GM23338 (cell line): ENCODE measurements at regions not wholly inside any gene's neighbourhood (a gene's known extent, or its start where the extent isn't known, plus 50 kb on each side); places are given as distances from the start of the nearest gene placed in this dataset.

Source experiments
- ATAC-seq: fragments of 200-7000 bp; cut with Tn5 transposase; 3 replicates; pipeline ENCODE4 v1.9.1; 2020
- DNase-seq: peaks from one replicate; pipeline ENCODE4 v3.0.0-alpha.2; 2015; ENCODE audit warnings: low spot score
- H2AFZ ChIP-seq: fragments of 200-600 bp; sonication (generic); 2 replicates; pipeline ENCODE4 v1.8.0; 2016; ENCODE audit warnings: antibody characterized with exemption, mild to moderate bottlenecking, moderate library complexity
- H3F3A ChIP-seq: fragments of 200-600 bp; sonication (generic); replicated peaks from 2 replicates; pipeline ENCODE4 v1.8.0; 2017; ENCODE audit warnings: antibody characterized with exemption, mixed run types, low read depth
- H3K27ac ChIP-seq: fragments of 200-600 bp; sonication (generic); 2 replicates; pipeline ENCODE4 v1.6.1; 2016; ENCODE audit warnings: low read depth
- H3K27me3 ChIP-seq: fragments of 200-600 bp; sonication (generic); 2 replicates; pipeline ENCODE4 v1.8.0; 2016; ENCODE audit warnings: mild to moderate bottlenecking, mixed run types, moderate library complexity; ENCODE audit not compliant: insufficient read depth
- H3K36me3 ChIP-seq: fragments of 200-600 bp; sonication (generic); 2 replicates; pipeline ENCODE4 v1.8.0; 2016; ENCODE audit warnings: mild to moderate bottlenecking; ENCODE audit not compliant: insufficient read depth
- H3K4me1 ChIP-seq: fragments of 200-600 bp; sonication (generic); 2 replicates; pipeline ENCODE4 v1.8.0; 2016; ENCODE audit warnings: mild to moderate bottlenecking, moderate library complexity; ENCODE audit not compliant: insufficient read depth
- H3K4me2 ChIP-seq: fragments of 200-600 bp; sonication (generic); 2 replicates; pipeline ENCODE4 v1.7.1; 2017; ENCODE audit warnings: mixed run types
- H3K4me3 ChIP-seq: fragments of 200-600 bp; sonication (generic); 2 replicates; pipeline ENCODE4 v1.6.1; 2016; ENCODE audit warnings: mixed run types
- H3K79me2 ChIP-seq: fragments of 200-600 bp; sonication (generic); replicated peaks from 2 replicates; pipeline ENCODE4 v1.8.0; 2017; ENCODE audit warnings: mild to moderate bottlenecking; ENCODE audit not compliant: insufficient read depth
- H3K9me2 ChIP-seq: fragments of 200-600 bp; sonication (generic); 2 replicates; pipeline ENCODE4 v1.8.0; 2017; ENCODE audit not compliant: insufficient read depth
- H4K20me1 ChIP-seq: fragments of 200-600 bp; sonication (generic); replicated peaks from 2 replicates; pipeline ENCODE4 v1.8.0; 2017; ENCODE audit warnings: mild to moderate bottlenecking; ENCODE audit not compliant: insufficient read depth
- H3K27ac Mint-ChIP-seq: 2 replicates; pipeline ENCODE4 v1.8.0; 2020; ENCODE audit warnings: inconsistent platforms, mild to moderate bottlenecking, moderate library complexity, mixed read lengths
- H3K27me3 Mint-ChIP-seq: 3 replicates; pipeline ENCODE4 v1.8.0; 2022; ENCODE audit warnings: low read depth, mild to moderate bottlenecking, moderate library complexity, mixed read lengths, inconsistent platforms; ENCODE audit not compliant: insufficient read depth, poor library complexity
- H3K36me3 Mint-ChIP-seq: 3 replicates; pipeline ENCODE4 v1.8.0; 2021; ENCODE audit warnings: low read depth, mild to moderate bottlenecking, inconsistent platforms, moderate library complexity, mixed read lengths
- H3K4me1 Mint-ChIP-seq: 3 replicates; pipeline ENCODE4 v1.8.0; 2020; ENCODE audit warnings: mild to moderate bottlenecking, inconsistent platforms, mixed read lengths
- H3K4me3 Mint-ChIP-seq: 3 replicates; pipeline ENCODE4 v1.8.0; 2021; ENCODE audit warnings: moderate library complexity, mild to moderate bottlenecking, inconsistent platforms, mixed read lengths
- H3K9me3 Mint-ChIP-seq: 3 replicates; pipeline ENCODE4 v1.8.0; 2020; ENCODE audit warnings: moderate library complexity, mild to moderate bottlenecking, inconsistent platforms, mixed read lengths
- CREB1 ChIP-seq: fragments of 250-450 bp; sonication (Bioruptor Pico); IDR thresholded peaks from 2 replicates; pipeline ENCODE4 v1.5.0; 2020; ENCODE audit warnings: low read depth, mild to moderate bottlenecking, moderate library complexity
- JUNB ChIP-seq: IDR thresholded peaks from one replicate; pipeline ENCODE4 v1.6.1; 2016; ENCODE audit warnings: antibody characterized with exemption; ENCODE audit not compliant: unreplicated experiment
- POLR2AphosphoS5 ChIP-seq: IDR thresholded peaks from 2 replicates; pipeline ENCODE4 v1.6.1; 2016; ENCODE audit warnings: antibody characterized with exemption, low read depth
- REST ChIP-seq: IDR thresholded peaks from one replicate; pipeline ENCODE4 v1.6.1; 2018; ENCODE audit warnings: antibody characterized with exemption; ENCODE audit not compliant: unreplicated experiment
- STAT1 ChIP-seq: IDR thresholded peaks from one replicate; pipeline ENCODE4 v1.6.1; 2016; ENCODE audit warnings: antibody characterized with exemption; ENCODE audit not compliant: unreplicated experiment
- ZNF114 ChIP-seq: fragments of 250-450 bp; sonication (Bioruptor Pico); IDR thresholded peaks from 2 replicates; pipeline ENCODE4 v1.5.0; 2020; ENCODE audit warnings: mild to moderate bottlenecking, moderate library complexity
- ZNF331 ChIP-seq: fragments of 250-450 bp; sonication (Bioruptor Pico); IDR thresholded peaks from 2 replicates; pipeline ENCODE4 v1.5.0; 2020; ENCODE audit warnings: low read depth, mild to moderate bottlenecking, moderate library complexity
- ZNF462 ChIP-seq: fragments of 250-450 bp; sonication (Bioruptor Pico); IDR thresholded peaks from 2 replicates; pipeline ENCODE4 v1.5.0; 2020; ENCODE audit warnings: mild to moderate bottlenecking, moderate library complexity

GRCh38 chr6:63459814-63460213, 112.5 kb upstream of the LOC128125822 start:
- Mint-ChIP-seq H3K4me1 (no peaks in the 10 kb centered on the region; the same call in 2 of the 3 replicates), H3K4me3 (no peak overlapping the region), H3K9me3 (peaks cover 14% of the 10 kb centered on the region), H3K27me3 (no peaks in the 10 kb centered on the region), H3K36me3 (no peaks in the 10 kb centered on the region), H3K27ac (no peak overlapping the region)
- ATAC-seq (no peak), DNase-seq (no peak)
- Histone ChIP-seq H4K20me1 (no peaks in the 10 kb centered on the region), H3K27me3 (no peaks in the 10 kb centered on the region), H2AFZ (no peak overlapping the region), H3K9me2 (no peaks in the 10 kb centered on the region), H3K4me1 (no peaks in the 10 kb centered on the region), H3K4me3 (no peak overlapping the region), H3K4me2 (no peak overlapping the region), H3K36me3 (no peaks in the 10 kb centered on the region), H3K27ac (no peak overlapping the region), H3K79me2 (no peaks in the 10 kb centered on the region), H3F3A (no peaks in the 10 kb centered on the region)
- no peak for TF ChIP-seq CREB1 (CRISPR knock-in tag)
- no peak for TF ChIP-seq POLR2AphosphoS5
- no peak for TF ChIP-seq ZNF331 (CRISPR knock-in tag)

GRCh38 chr6:63460971-63461370, 111.3 kb upstream of the LOC128125822 start:
- Histone ChIP-seq H3K27ac (no peak overlapping the region), H3K79me2 (no peaks in the 10 kb centered on the region), H3K4me1 (no peaks in the 10 kb centered on the region), H3K4me2 (no peak overlapping the region), H3K36me3 (no peaks in the 10 kb centered on the region), H3K27me3 (no peaks in the 10 kb centered on the region), H3K9me2 (no peaks in the 10 kb centered on the region), H3F3A (no peaks in the 10 kb centered on the region), H3K4me3 (no peak overlapping the region), H4K20me1 (no peaks in the 10 kb centered on the region), H2AFZ (no peak overlapping the region)
- Mint-ChIP-seq H3K36me3 (no peaks in the 10 kb centered on the region), H3K9me3 (peaks cover 16% of the 10 kb centered on the region), H3K4me3 (no peak overlapping the region), H3K27me3 (no peaks in the 10 kb centered on the region), H3K27ac (no peak overlapping the region), H3K4me1 (no peaks in the 10 kb centered on the region; the same call in 2 of the 3 replicates)
- TF ChIP-seq STAT1 = no peak
- DNase-seq = no peak
- no peak for ATAC-seq

GRCh38 chr6:63464060-63464459, 108.2 kb upstream of the LOC128125822 start:
- no peaks in the 10 kb centered on the region for H4K20me1 ChIP-seq
- H3K36me3 ChIP-seq = no peaks in the 10 kb centered on the region
- no peaks in the 10 kb centered on the region for H3K9me2 ChIP-seq
- H3K4me2 ChIP-seq = no peak overlapping the region
- H2AFZ ChIP-seq = no peak overlapping the region
- no peak overlapping the region for H3K4me3 Mint-ChIP-seq
- no peaks in the 10 kb centered on the region for H3K27me3 ChIP-seq
- no peak for ATAC-seq
- no peak overlapping the region for H3K27ac Mint-ChIP-seq
- no peak for DNase-seq
- no peaks in the 10 kb centered on the region for H3K27me3 Mint-ChIP-seq
- H3K79me2 ChIP-seq = no peaks in the 10 kb centered on the region
- no peak overlapping the region for H3K27ac ChIP-seq
- H3K4me3 ChIP-seq = no peak overlapping the region
- H3F3A ChIP-seq = no peaks in the 10 kb centered on the region
- no peaks in the 10 kb centered on the region; the same call in 2 of the 3 replicates for H3K4me1 Mint-ChIP-seq
- no peaks in the 10 kb centered on the region for H3K4me1 ChIP-seq
- peaks cover 14% of the 10 kb centered on the region for H3K9me3 Mint-ChIP-seq
- no peaks in the 10 kb centered on the region for H3K36me3 Mint-ChIP-seq
- TF ChIP-seq ZNF462 (no peak), ZNF114 (no peak), JUNB (no peak), REST (no peak), ZNF331 (CRISPR knock-in tag) (no peak)
